GM18505 (cell line): ENCODE measurements at regions not wholly inside any gene's neighbourhood (a gene's known extent, or its start where the extent isn't known, plus 50 kb on each side); places are given as distances from the start of the nearest gene placed in this dataset.
"Not testable (repeated sequence)": the region's sequence is repeated elsewhere in the genome, so short reads cannot be mapped to it uniquely, and the experiment has no call there.

Experiments
- ATAC-seq: cut with Tn5 transposase; IDR thresholded peaks from one replicate; pipeline ENCODE4 v1.9.1; 2021; ENCODE audit not compliant: unreplicated experiment
- POLR2A ChIP-seq: IDR thresholded peaks from 4 replicates; pipeline ENCODE4 v1.6.1; 2011; ENCODE audit warnings: borderline replicate concordance; ENCODE audit not compliant: insufficient read depth, insufficient read length; ENCODE audit errors: extremely low read depth

DNA sequence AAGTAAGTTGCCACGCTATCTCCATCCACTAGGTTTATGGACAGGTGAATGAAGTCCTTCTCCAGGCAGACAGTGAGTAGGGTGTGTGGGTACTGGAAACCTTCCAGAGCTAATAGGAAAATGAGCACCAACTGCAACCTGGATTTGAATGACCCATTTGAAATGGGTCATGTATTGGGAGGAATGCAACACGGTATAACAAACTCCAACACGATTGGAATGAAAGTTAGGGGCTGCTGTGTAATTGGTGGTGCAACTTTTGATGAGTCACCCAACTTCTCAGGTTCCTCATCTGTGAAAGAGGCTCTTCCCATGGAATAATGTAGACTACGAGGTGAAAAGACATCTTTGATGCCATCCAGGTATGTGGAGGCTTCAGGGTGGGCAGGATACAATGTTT is 241.4 kb upstream of the PODXL start:
- no peak for ATAC-seq
- no peak for TF ChIP-seq POLR2A

DNA sequence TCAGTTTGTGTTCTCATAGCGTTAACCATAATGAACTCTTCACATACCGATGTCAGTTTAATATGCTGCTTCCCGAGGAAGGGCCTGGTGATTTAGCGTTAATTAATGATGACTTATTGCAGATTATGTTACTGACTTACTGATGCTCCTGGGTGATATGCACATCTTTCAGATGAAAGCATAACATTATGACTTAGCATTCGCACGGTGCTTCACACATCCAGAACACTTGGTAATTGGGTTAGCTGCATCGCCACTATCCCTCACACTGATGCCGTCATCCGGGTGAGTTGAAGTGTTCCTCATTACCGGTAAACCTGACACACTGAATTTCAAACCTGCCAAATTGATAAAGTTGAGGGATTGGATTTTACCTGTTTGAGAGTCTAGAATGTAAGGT is 239.0 kb upstream of the PODXL start:
- no peak for TF ChIP-seq POLR2A

DNA sequence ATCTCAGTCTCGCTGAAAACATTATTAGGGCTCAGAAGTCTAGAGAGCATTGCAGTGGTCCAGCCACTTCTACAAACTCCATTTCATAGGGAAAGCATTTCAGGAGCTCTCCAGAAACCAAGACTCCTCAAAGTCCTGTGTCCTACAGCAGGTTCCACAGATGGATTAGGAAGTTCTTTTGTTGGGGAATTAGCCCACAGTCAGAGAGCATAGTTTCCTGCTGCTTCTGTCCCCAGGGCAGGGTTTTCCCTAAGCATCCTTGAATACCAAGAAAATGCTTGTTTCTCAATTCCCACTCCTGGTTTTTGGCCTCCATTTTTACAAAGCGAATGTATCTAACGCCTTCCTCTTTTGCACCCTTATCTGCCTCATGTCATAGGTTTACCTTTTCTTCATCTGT is 235.9 kb upstream of the PODXL start:
- no peak for TF ChIP-seq POLR2A
- ATAC-seq, result no peak

More for the DNA sequence above, 239.0 kb upstream of the PODXL start:
- no peak for ATAC-seq

DNA sequence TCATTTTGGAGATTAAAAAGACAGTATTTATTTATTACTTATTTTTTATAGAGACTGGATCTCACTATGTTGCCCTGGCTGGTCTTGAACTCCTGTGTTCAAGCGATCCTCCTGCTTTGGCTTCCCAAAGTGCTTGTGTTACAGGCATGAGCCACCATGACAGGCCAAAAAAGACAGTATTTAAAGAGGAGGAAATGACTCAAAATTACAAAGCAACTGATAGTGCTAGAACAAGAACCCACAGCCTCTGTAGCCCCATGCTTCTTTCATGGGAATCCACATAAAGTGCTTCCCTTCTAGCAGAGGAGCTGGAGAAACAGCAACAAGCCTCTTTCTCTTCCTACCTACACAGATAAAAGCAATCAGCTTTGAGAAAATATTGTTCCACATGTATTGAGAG is 230.7 kb upstream of the PODXL start:
- no peak for ATAC-seq

DNA sequence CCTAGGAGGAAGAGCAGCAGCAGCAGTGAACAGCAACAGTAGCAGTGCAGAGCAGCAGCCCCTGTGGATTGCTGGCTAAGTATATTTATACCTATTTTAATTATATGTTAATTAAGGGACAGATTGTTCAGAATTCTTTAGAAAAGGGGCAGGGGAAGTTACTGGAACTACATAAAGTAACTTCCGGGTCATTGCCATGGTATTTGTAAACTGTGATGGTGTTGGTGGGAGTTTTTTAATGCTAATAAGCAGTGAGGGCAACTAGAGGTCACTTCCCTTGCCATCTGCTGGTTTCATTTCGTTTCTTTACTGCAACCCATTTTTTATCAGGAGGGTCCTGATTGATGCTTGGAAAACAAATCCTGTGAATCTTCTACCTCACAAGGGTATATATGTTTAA is 229.8 kb upstream of the PODXL start:
- no peak for ATAC-seq
- no peak for TF ChIP-seq POLR2A

More for the DNA sequence above, 230.7 kb upstream of the PODXL start:
- no peak for TF ChIP-seq POLR2A

DNA sequence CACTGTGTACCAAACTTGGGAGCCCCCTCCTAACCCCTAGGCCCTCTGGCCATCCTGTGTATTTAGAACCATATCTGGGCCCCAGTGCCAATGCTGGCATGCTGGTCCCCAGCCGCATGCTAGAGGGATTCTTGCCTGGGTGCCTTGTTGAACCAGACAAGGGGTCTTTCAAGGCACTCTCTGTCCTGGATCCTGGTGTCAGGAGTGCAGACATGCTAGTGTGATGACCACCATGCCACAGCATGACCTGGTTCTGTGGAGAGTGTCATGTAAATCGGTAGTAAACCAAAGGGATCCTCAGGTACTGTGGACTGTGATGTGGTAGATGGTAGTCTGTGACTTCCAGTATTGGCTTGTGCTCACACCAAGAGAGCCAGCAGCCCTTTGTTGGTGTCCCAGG is 222.2 kb upstream of the PODXL start:
- TF ChIP-seq POLR2A, result no peak

DNA sequence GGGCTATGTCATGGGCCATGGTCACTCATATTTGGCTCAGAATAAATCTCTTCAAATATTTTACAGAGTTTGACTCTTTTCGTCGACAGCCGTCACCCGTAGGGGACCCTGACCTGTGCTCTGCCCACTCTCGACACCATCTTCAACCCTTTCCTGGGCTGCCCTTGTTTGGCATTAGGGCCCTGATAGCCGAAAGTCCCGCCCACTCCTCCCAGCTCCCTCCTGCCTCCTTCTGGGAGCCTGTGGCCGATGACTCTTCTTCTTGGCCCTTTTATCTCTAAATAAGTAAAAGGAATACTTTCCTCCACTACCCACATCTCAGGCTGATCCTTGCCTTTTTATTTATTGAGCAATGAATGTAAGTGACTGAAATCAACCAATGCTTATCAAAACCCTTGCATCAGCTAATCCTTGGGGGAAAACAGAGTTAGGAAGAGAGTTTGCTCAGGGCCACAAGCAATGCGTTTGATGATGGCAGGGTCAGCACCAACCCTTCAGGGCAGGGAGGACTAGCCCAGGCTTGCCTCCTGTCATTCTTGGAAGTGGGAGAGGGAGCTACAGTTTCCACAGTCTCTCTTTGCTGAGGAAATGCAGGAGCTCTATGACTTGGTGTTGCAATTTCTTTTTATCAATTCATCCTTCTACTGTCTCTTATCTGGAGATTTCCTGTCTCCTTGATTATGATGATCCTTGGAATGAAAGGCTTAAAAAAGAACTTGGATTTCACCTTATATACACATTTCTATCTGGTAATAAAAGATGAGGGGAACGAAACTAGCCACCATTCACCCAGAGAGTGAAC is 218.2 kb upstream of the PODXL start:
- ATAC-seq, result no peak
- no peak for TF ChIP-seq POLR2A

More for the DNA sequence above, 222.2 kb upstream of the PODXL start:
- no peak for ATAC-seq

DNA sequence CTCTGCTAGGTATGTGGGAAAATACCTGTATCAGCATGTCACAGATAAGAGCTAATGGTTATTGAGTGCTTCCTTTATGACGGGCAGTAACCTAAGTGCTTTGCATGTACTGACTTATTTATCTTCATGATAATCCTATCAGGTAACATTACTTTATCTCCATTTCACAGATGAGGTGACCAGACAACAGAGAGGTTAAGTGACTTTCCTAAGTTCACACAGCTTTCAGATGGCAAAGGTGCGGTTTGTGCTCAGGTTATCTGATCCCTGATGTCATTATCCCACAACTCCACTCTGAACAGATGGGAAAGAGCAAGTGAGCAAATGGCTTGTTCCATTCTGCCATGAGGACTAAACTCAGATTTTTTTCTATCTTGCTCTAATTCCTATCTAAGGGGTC is 217.0 kb upstream of the PODXL start:
- no peak for TF ChIP-seq POLR2A
- ATAC-seq, result no peak

DNA sequence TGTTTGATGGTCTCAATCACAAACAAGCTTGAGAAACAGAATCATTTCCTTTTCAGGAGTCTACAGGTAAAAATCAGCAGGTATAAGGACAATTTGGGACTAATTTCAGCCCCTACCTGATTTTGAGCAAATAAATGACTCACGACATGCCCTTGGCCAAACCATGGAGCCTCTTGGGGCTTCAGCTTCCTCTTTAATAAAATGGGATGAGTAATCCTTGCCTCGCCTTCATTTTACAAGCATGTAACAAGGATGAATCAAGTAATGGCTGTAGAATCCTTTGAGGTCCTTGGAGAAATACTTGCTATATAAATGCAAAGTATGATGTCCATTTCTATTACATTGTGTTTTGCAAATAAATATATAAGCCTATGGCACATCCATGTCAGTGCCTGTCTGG is 212.8 kb upstream of the PODXL start:
- no peak for ATAC-seq
- no peak for TF ChIP-seq POLR2A

DNA sequence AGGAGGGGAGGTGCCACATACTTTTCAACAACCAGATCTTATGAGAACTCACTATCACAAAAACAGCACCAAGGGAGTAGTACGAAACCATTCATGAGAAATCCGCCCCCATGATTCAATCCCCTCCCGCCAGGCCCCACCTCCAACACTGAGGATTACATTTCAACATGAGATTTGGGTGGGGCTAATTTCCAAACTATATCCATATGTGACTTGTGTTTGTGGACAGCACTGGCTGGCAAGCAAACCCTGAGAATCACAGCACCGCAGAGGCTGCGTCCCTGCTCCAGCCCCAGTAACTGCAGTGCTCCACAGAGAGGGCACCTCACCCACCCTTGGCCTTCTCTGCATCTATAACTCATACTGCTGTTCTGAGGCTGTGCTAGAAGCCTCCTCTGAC is 211.2 kb upstream of the PODXL start:
- TF ChIP-seq POLR2A, result no peak

DNA sequence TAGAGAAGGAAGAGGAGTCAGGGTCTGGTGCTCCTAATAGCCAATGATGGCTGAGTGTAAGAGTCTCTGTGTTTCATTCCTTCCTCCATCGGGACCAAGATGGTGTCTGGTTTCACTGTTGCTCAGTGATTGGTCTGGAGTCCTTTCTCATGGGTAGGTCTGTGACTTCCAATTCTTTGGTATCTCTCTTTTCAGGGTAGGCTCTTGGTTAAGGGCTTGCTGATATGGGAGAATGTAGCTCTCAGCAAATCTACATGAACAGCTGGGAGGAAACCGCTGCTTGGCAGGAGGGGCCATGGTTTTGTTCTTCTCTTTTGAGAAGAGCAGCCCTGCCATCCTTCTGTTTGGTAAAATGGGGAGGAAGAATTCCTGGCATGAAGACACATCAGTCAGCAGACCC is 209.1 kb upstream of the PODXL start:
- no peak for ATAC-seq
- TF ChIP-seq POLR2A, result no peak

More for the DNA sequence above, 211.2 kb upstream of the PODXL start:
- no peak for ATAC-seq

DNA sequence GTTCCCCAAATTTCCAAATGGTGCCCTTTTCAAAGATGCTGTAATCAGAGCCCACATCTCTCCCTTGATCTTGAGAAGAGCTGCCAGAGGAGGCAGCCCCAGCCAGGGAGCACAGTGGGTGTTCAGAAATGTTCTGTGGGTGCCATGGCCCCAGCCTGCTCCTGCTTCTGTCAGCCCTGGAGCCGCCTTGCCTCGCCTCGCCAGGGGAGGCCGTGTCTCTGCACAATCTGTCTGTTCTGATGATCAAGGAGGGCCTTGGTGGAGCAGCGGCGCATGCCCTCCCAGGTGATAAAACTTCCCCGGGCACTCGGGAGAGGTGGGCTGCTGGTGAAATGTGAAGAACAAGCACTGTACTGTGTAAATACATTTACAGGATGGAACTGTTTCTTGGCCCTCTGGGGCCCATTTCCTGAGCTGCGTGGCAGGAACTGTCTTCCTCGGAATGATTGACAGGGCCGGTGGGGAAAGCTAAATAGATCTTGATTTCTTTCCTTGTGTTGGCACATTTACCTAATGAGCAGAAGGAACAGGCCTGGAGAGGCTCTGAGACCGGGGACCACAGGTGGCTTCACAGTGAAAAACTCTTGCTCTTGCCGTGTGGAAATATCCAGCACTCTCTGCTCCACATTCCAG is 207.8 kb upstream of the PODXL start:
- TF ChIP-seq POLR2A, result no peak
- ATAC-seq, result no peak

DNA sequence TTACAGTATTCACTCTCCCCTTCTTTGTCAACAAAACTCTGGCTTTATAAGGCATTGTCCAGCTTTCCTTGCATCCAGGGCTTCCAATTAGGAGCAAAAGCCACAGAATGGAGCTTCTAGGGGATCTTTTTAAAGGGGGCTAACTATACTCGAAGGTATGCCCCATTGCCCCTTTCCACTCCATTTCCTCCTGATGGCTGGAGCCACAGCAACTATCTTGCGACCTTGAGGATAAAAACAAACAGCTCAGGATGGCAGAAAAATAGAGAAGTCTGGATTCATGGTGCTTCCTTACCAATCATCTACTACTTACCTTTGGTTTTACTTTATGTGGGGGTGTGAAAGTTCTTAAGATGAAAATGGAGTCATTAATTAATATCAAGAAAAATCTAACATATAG is 206.3 kb upstream of the PODXL start:
- ATAC-seq, result no peak
- TF ChIP-seq POLR2A, result no peak

DNA sequence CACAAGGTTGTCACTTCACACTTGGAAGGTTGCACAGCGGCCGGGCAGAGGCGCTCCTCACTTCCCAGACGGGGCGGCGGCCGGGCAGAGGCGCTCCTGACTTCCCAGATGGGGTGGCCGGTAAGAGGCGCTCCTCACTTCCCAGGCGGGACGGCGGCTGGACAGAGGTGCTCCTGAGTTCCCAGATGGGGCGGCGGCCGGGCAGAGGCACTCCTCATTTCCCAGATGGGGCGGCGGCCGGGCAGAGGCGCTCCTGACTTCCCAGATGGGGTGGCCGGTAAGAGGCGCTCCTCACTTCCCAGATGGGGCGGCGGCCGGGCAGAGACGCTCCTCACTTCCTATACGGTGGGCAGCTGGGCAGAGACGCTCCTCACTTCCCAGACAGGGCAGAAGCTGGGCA is 199.4 kb upstream of the PODXL start:
- ATAC-seq, result not testable (repeated sequence)
